ENCODE measurements at regions not wholly inside any gene's neighbourhood (a gene's known extent, or its start where the extent isn't known, plus 50 kb on each side); places are given as distances from the start of the nearest gene placed in this dataset.

DNA sequence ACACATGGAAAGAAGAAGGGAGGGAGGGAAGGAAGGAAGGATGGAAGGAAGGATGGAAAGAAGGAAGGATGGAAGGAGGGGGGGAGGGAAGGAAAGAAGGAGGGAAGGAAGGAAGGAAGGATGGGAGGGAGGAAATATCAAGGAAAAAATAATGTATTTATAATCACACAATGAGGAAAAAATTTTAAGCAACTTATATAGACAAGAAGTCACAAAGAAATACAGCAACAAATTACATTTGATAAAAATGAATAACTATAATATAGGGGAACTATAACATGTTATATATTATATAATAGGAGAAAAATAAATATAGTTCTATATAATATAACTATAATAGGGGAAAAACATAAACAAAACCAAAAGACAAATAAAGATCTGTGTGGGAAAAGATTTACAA is 441.8 kb downstream of the LRATD1 start:
- TF ChIP-seq CTCF (IDR thresholded peaks at IDR 0.05 in 8 of 11, conservative IDR thresholded peaks at IDR 0.05 in 3 of 11), result no peak
- TF ChIP-seq POLR2A (IDR thresholded peaks at IDR 0.05), result no peak
- no peak for TF ChIP-seq POLR2AphosphoS5 (IDR thresholded peaks at IDR 0.05)
